ENCODE measurements at regions not wholly inside any gene's neighbourhood (a gene's known extent, or its start where the extent isn't known, plus 50 kb on each side); places are given as distances from the start of the nearest gene placed in this dataset.

DNA sequence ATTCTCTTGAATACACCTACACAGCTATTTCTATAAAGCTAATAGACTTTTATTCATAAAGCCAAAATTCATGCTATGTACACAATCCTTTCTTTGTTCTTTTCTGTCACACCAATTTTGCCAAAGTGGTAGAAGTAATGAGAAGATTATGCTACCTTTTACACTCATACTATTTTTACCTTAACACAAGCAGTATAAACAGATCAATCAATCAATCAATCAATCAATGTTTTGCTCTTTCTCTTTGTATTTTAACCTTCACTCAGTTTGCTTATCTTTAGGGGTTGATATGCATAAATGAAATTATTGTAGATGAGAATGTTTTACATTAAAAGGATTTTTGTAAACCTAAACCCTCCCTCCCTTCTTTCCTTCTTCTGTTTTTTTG, 878.6 kb downstream of the RAPGEF2 start:
- DNase-seq = no peak
- TF ChIP-seq CTCF (IDR thresholded peaks at IDR 0.05; ENCODE audit: borderline replicate concordance) = no peak

GRCh38 chr4:159983082-159983481, 880.2 kb downstream of the RAPGEF2 start:
- intact Hi-C loops (cut with micrococcal nuclease) = no loop called here
- no peaks in the 10 kb centered on the region for H3K4me1 ChIP-seq

More for the DNA sequence above, 878.6 kb downstream of the RAPGEF2 start:
- Histone ChIP-seq H3K4me1 (no peaks in the 10 kb centered on the region), H3K9me3 (replicated peaks) (no peaks in the 10 kb centered on the region), H3K27ac (replicated peaks) (no peak overlapping the region), H3K36me3 (no peaks in the 10 kb centered on the region), H3K4me3 (no peak overlapping the region), H3K27me3 (ENCODE audit: low read depth) (no peaks in the 10 kb centered on the region)
- intact Hi-C loops (cut with micrococcal nuclease) = no loop called here

GRCh38 chr4:160009656-160010493, 907.0 kb downstream of the RAPGEF2 start:
- no peaks in the 10 kb centered on the region for H3K36me3 ChIP-seq
- peaks cover 22% of the 10 kb centered on the region for H3K9me3 ChIP-seq (replicated peaks)
- H3K4me1 ChIP-seq = no peaks in the 10 kb centered on the region
- DNase-seq = no peak
- intact Hi-C loops (cut with micrococcal nuclease) = no loop called here
- no peak overlapping the region for H3K4me3 ChIP-seq
- H3K27ac ChIP-seq (replicated peaks) = no peak overlapping the region
- H3K27me3 ChIP-seq (ENCODE audit: low read depth) = no peaks in the 10 kb centered on the region
- no peak for TF ChIP-seq CTCF (IDR thresholded peaks at IDR 0.05; ENCODE audit: borderline replicate concordance)

More at GRCh38 chr4:159983082-159983481, 880.2 kb downstream of the RAPGEF2 start:
- no peaks in the 10 kb centered on the region for H3K9me3 ChIP-seq (replicated peaks)
- no peak for DNase-seq
- H3K4me3 ChIP-seq = no peak overlapping the region
- H3K27ac ChIP-seq (replicated peaks) = no peak overlapping the region
- no peaks in the 10 kb centered on the region for H3K27me3 ChIP-seq (ENCODE audit: low read depth)
- no peak for TF ChIP-seq CTCF (IDR thresholded peaks at IDR 0.05; ENCODE audit: borderline replicate concordance)
- no peaks in the 10 kb centered on the region for H3K36me3 ChIP-seq

GRCh38 chr4:160019936-160020335, 917.1 kb downstream of the RAPGEF2 start:
- TF ChIP-seq CTCF (IDR thresholded peaks at IDR 0.05; ENCODE audit: borderline replicate concordance) = no peak
- Histone ChIP-seq H3K9me3 (replicated peaks) (peaks cover under 1% of the 10 kb centered on the region), H3K4me3 (no peak overlapping the region), H3K27me3 (ENCODE audit: low read depth) (no peaks in the 10 kb centered on the region), H3K36me3 (no peaks in the 10 kb centered on the region), H3K27ac (replicated peaks) (no peak overlapping the region), H3K4me1 (no peaks in the 10 kb centered on the region)
- intact Hi-C loops (cut with micrococcal nuclease) = no loop called here
- DNase-seq = no peak

GRCh38 chr4:160020804-160021203, 917.9 kb downstream of the RAPGEF2 start:
- H3K27me3 ChIP-seq (ENCODE audit: low read depth) = no peaks in the 10 kb centered on the region

More at GRCh38 chr4:160020804-160021203, 917.9 kb downstream of the RAPGEF2 start:
- DNase-seq = no peak
- no peak overlapping the region for H3K4me3 ChIP-seq
- TF ChIP-seq CTCF (IDR thresholded peaks at IDR 0.05; ENCODE audit: borderline replicate concordance) = no peak
- no peaks in the 10 kb centered on the region for H3K4me1 ChIP-seq
- intact Hi-C loops (cut with micrococcal nuclease) = no loop called here
- H3K27ac ChIP-seq (replicated peaks) = no peak overlapping the region
- peaks cover 8% of the 10 kb centered on the region for H3K9me3 ChIP-seq (replicated peaks)
- no peaks in the 10 kb centered on the region for H3K36me3 ChIP-seq
